Amniotic epithelial cell (primary cell): ENCODE measurements at regions not wholly inside any gene's neighbourhood (a gene's known extent, or its start where the extent isn't known, plus 50 kb on each side); places are given as distances from the start of the nearest gene placed in this dataset.
"Not testable (repeated sequence)": the region's sequence is repeated elsewhere in the genome, so short reads cannot be mapped to it uniquely, and the experiment has no call there.

Experiments used
- DNase-seq: peaks from one replicate; pipeline ENCODE4 v3.0.0-alpha.2; 2010; ENCODE audit warnings: low read depth

DNA sequence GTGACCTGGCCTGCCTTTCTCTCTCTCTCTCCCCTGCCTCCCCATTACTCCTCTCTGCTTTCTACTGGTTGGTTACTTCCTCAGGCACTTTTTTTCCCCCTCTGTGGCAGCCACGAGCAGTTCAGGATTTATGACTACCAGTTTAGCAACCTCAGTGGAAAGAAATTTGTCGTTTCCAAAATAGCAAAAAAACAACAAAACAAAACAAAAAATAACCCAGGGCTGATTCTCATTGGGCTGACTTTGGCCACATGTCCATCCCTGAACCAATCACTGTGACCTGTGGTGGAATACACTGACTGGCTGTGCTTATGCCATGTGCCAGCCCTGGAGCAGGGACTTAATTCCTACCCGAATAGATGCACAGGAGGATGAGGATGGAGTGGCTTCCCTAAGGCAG is 137.4 kb downstream of the TFAP2C start:
- no peak for DNase-seq

DNA sequence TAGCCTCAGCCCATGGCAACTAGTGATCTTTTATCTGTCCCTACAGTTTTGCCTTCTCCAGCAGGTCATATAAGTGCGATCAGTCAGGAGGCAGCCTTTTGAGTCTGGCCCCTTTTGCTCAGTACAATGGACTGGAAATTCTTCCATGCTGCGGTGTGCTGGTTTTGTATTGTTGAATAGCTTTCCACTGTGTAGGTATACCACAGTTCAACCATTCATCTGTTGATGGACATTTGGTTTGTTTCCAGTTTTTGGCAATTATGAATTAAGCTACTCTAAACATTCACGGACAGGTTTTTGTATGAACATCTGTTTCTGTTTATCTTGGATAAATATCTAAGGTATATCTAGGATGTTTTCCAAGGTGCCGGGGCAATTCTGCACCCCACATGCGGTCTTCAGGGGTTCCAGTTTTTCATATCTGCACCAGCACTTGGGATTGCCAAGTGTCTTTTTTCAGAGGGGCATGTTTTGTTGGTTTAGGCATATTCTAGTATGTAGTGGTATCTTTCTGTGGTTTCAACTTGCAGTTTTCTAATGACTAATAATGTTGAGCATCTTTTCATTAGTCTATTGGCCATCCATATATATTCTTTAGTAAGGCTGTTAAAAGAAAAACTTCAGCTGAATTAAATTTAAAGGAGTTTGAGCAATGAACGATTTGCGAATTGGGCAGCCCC is 141.0 kb downstream of the TFAP2C start:
- no peak for DNase-seq

DNA sequence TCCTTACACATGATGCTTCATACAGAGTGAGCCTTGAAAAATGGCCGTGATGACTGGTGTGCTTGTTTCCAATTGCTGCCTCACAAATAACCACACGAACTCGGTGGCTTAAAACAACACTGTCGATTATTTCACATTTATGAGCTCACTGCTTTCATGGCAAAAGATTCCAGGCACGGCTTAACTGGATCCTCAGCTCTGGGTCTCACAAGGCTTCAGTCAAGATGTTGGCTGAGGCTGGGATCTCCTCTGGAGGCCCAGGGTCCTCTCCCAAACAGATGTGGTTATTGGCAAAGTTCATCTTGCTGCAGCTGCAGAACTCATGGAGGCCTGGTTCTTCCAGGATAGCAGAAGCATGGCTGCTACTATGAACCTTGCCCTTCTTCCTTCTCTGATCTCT is 144.6 kb downstream of the TFAP2C start:
- no peak for DNase-seq

DNA sequence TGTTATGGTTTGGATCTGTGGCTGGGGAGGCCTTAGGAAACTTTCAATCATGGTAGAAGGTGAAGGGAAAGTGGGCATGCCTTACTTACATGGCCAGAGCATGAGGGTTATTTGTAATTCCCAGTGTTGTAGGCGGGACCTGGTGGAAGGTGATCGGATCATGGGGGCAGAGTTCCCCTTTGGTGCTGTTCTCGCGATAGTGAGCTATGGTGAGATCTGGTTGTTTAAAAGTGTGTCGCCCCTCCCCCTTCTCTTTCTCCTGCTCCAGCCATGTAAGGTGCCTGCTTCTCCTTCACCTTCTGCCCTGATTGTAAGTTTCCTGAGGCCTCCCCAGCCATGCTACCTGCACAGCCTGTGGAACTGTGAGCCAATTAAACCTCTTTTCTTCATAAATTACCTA is 145.8 kb downstream of the TFAP2C start:
- DNase-seq, result no peak

DNA sequence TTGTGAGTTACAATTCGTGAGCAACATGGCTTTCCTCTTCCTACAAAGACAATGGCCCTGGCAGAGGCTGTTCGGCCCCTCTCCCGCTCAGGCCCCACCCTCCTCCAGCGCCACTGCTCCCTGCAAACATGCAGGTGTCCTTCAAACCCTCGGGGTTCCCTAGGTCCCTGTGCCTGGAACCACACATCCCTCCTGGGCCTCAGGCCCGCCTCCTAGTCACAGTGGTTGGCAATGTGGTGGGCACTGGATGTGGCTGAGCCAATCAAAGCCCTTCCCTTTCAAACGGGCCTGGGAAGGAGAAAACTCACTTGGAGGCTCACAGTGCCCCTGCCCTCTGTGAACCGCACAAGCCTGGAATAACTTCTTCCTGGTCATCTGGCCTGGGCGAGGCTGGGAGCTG is 147.2 kb downstream of the TFAP2C start:
- no peak for DNase-seq

DNA sequence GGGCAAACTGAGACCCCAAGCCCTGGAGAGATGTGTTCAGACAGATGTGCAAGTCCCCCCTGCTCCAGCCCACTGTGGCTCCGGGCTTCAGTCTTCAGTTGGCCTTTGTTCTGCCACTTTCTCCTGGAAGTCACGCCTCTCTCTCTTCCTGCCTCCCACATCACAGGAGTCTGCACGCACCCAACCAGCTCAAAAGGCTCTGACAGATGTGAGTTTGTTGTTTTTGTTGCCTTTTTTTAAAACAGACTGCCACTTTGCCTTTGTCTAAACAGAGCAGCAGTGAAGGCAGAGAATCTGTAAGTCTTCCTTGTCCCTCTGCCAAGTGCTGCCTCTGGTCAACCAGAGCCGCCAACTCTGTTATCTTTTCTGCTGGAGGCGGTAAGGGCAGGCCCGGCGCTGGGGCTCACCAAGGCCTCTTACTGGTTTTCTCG is 149.7 kb downstream of the TFAP2C start:
- DNase-seq, result peak; percentile 39

DNA sequence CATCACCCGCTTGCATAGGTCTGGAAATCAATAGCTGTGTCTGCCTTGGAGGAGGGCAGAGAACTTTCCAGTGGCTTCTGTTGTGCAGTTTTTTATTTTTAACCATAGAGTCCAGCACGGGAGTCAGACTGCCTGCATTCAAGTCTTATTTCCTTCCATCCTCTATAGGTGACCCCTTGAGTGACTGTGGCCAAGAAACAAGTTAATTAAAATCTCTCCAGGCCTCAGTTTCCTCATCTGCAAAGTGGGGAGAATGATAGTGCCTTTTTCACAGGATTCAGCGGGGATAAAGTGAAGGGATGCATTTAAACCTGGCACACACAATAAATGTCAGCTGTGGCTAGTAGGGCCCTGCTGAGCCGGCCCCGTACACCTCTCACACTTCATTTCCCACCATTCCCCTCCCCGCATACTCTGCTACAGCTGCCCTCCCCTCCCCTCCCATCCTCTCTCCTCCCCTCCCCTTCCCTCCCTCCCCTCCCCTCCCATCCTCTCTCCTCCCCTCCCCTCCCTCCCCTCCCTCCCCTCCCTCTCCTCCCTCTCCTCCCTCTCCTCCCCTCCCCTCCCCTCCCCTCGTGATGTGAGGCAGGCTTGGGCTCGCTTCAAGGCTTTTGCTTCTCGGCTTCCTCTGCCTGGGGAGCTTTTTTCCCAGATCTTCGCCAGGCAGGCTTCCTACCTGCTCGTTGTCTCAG is 150.5 kb downstream of the TFAP2C start:
- DNase-seq, result no peak

DNA sequence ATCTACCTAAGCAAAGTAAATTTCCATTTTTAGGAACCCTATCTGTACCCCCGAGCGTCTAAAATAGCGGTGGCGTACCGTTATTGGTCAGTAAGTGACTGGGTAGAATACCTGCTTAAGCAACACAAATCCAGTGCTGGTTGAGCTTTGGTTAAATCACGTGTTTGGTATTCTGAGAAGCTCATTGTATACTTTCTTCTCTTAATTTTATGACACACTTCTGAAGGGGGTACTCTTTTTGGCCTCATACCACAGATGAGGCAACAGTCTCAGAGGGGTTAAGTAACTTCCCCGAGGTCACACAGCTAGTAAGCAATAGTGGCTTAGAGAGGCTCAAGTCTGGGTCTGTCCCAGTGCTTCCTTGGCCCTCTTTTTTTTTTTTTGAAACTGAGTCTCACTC is 151.2 kb downstream of the TFAP2C start:
- peak; percentile 20 for DNase-seq

DNA sequence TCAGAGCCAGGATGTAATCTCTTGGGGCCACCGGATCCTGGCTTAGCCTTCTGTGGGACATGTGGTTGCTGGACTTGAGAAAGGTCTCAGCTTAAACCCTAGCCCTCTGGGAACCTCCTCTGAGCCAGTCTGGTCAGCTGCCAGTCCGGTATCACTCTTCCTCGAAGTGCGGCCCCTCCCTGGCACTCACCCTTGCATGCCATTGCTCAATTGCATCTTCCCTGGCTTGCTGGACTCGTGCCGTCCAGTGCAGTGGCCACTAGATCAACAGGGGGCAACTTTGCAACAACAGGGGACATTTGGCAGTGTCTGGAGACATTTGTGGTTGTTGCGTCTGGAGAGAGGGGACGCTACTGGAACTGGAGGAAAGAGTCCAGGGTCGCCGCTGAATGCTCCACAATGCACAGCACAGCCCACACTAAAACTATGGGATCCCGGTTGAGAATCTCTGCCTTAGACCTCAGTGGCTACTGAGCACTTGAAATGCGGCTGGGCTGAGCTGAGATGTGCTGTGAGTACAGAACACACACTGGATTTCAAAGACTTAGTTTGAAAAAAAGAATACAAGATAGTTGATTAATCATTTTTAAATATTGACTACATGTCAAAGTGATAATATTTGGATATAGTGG is 152.1 kb downstream of the TFAP2C start:
- peak; percentile 64 for DNase-seq

DNA sequence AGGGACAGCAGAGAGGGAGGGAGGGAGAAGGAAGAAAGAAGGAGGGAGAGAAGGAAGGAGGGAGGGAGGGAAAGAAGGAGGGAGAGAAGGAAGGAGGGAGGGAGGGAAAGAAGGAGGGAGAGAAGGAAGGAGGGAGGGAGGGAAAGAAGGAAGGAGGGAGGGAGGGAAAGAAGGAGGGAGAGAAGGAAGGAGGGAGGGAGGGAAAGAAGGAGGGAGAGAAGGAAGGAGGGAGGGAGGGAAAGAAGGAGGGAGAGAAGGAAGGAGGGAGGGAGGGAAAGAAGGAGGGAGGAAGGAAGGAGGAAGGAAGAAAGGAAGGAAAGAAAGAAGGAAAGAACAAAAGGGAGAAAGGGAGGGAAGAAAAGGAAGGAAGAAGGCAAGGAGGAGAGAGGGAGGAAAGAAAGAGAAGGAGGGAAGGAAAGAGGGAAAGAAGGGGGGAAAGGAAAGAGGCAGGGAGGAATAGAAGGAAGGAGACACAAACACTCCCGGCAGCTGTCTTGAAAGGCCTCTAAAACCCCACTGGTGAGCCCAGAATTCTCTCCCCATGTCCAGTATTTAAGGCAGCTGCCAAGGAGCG is 153.0 kb downstream of the TFAP2C start:
- DNase-seq, result not testable (repeated sequence)

DNA sequence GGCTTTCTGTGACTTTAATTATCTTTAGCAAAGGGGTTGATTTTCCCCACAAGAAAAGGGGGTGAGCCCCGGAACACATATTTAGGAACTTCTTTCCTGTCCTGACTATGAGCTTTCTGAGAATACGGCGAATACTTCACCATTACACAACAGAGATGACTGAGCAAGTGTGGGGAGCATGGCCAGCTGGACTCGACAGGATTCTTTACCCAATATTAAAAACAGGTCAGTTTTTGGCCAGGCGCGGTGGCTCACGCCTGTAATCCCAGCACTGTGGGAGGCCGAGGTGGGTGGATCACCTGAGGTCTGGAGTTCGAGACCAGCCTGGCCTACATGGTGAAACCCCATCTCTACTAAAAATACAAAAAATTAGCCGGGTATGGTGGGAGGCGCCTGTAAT is 153.7 kb downstream of the TFAP2C start:
- peak; percentile 24 for DNase-seq

DNA sequence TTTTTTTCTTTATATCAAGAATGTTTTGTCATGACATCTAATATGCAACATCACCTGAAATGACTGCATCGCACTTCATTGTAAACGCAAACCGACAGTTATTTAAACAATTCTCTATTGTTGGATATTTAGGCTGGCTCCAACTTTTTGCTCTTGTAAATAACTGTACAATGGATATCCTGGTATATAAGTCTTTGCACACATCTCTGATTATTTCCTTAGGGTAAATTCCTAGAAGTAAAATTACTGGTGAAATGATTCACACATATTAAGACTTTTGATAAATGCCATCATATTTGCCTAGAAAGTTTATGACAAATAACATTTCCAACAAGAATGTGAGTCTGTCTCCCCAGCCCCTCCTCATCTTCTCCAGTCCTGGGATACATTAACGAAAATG is 154.7 kb downstream of the TFAP2C start:
- peak; percentile 3 for DNase-seq

DNA sequence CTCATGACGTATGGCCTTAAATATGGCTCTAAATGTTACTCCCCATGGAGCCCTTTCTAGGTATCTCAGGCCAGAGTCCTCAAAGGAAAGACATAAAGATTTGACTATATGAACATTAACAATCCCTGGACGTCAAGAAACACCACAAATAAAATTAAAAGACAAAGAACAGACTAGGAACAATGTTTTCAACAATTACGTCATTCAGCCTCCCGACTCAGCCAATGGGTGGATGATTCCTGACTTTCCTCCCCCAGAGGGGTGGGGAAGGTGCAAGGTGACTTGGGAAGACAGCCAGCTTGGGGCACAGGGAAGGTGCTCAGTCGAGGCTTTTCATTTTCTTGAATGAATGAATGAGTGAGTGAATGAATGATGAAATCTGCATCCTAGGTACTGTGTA is 157.4 kb downstream of the TFAP2C start:
- DNase-seq, result no peak

DNA sequence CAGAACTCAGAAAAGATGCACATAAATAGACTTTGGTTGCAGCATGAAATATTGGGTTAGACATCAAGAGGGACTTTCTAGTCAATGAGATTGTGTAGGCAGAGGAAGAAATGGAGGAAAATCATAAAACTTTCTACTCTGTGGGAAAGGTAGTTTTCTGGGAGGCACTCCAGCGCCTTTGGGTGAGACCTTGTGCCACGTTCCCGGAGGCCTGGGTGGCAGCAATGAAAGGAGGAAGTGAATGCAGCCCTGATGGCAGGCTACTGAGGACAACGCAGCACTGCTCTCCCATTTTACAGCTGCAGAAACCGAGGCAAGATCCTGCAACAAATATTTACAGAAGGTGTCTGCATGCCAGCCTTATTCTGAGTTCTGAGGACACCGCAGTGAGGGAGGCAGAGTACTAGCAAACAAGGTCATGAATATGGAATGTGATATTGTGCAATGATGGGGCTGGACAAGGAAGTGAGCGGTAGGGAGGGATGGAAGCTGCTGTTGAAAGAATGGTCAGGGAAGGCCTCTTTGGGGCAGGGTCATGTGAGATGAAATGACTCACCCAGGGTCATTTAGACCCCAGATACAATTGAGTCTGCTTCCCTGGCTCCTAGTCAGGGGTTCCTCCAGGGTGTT is 159.1 kb downstream of the TFAP2C start:
- peak; percentile 98 for DNase-seq

DNA sequence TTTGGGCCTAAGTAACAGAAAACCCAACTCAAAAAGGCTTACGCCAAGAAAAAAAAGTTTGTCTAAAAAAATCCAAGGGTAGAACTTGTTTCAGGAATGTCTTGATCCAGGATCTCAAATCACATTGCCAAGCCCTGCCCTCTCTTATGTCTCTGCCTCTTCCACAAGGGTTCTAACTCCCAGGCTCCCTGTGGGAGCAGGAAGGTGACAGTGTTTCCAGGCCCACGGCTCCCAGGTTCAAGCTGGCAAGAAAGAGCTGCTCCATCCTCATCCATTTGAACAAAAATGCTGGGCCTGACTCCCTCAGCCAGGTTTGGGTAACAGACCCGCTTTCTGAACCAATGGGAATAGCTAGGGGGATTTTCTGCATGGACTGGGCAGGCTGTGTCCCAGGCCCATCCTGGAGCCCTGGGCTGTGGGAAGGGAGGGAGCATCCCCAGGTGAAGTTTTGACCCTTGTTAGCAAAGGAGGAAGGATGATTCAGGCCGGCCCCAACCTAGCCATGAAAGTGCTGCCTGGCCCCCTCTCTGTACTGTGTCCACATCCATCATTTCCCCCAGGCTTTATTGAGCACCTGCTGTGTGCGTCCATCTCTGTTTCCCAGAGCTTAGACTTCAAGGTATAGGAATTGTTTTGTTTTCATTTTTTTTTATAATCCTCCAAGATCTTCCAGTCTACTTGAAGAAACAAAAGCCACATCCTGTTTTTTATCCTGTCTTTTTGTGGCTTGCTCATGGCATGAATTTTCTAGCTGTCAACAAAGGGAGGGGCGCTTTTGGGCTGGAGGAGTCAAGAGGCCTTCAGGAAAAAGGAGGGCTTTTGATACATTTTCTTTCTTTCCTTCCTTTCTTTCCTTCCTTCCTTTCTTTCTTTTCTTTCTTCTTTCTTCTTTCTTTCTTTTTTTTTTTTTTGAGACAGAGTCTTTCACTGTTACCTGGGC is 159.8 kb downstream of the TFAP2C start:
- DNase-seq, result peak; percentile 66

DNA sequence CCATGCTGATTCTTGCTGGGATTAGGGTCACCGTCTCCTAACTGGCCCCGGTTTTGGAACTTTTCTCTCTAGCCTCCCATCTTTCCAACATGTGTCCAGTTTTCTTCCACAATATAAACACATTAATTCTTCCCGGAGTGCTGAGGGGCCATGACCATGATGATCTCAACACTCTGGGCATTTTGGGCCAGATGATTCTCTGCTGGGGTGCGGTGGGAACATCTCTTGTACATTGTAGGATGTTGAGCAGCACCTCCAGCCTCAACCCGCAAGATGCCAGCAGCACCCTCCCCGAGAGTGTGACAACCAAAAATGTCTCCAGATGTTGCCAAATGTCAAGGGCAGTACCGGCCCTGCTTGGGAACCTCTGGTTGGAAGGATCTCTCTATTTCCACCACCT is 164.8 kb downstream of the TFAP2C start:
- DNase-seq, result no peak

DNA sequence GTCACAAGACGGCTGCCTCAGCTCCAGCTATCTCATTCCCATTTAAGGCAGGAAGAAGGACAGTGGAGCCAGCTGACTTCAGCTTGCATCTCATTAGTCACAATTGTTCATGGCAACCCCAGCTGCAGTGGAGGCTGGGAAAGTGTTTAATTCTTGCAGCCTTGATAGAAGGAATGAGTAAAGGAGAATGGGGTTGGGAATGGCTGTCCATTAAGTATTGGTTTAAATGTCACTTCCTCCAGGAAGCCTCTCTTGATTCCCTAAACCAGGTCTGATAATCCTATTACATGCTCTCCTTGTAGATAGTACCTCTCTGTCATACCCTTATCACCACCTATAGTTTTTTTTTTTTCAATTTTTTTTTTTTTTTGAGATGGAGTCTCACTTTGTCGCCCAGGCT is 166.4 kb downstream of the TFAP2C start:
- DNase-seq, result no peak

DNA sequence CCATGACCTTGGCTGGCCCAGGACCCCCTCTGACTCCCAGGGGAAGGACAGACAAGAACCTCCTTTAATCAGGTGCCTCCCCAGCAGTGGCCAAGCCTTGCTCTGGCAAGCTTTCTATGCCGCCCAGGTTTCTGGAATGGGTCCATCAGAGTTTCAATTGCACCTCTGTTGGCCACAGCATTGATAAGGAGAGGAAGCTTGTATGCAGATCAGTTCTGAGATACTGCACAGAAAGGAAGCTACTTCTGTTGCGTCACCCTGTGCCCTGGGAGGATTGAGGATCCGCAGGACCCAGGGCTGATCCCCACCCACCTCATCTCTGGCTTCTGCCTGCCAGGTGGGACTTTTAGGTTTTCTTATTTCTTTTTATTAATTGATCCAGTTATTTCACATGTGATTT is 167.2 kb downstream of the TFAP2C start:
- peak; percentile 10 for DNase-seq

DNA sequence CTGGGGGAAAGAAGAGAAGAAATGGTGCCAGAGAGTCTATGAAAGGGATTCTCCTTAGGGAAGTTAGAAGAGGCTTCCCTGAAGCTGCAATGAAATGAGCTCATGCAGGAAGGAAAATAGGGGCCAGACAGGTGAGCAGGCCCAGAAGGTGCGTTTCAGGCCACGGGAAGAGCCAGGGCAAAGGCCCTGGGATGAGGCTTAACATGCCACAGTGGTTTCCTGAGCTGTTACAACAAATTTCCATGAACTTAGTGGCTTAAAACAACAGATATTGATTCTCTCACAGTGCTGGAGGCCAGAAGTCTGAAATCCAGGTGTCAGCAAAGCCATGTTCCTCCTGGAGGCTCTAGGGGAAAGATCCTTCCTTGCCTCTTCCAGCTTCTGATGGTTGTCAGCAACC is 167.9 kb downstream of the TFAP2C start:
- no peak for DNase-seq

DNA sequence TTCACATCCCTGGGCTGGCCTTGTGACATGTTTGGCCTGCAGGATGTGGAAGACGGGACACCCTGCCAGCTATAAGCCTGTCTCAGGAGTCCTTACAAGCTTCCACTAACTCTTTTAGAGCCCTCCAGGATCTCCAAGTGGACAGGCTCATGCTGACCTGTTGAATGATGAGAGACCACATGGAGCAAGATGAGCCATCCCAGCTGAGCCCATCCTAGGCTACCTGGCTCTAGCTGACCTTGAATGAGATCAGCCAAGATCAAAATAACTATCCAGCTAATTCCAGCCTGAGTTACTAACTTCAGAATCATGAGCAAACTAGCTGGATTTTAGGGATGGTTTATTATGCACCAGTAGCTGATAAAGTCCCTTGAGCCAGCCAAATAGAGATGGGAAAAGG is 169.5 kb downstream of the TFAP2C start:
- DNase-seq, result no peak

DNA sequence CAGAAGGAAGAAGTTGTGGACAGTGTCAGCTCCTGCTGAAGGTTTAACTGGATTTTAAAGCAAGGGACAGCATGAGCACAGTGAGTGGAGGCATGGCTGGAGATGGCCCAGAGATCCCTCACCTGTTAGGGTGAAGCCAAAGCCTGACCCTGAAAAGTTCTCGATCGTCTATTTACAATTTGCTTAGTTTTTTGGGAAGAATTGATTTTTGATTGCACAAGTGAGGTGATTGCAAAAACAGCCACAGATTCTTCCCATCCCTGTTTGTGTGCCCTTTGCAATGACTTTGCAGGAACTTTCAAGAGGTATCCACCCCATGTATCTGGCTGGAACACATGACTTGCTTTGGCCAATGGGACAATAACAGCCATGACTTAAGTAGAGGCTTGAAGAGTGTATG is 170.1 kb downstream of the TFAP2C start:
- no peak for DNase-seq

DNA sequence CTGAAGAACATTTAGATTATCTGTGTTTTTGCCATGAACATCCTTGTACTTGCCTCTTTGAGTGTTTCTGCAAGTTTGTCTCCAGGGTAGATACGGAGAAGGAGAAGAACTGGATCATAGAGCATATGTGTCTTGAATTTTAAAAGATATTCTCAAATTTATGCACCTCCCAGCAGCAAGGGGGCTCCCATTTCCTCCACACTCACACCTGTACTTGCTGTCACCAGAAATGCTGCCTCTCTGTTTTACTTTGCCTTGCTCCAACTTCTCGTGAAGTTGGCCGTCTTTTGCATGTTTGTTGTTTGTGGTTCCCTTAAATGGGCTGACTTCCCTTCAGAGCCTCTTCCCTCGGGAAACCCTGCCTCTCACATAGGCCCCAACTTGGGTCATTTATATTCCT is 171.0 kb downstream of the TFAP2C start:
- DNase-seq, result no peak
